Endothelial cell of umbilical vein (primary cell): ENCODE measurements at regions not wholly inside any gene's neighbourhood (a gene's known extent, or its start where the extent isn't known, plus 50 kb on each side); places are given as distances from the start of the nearest gene placed in this dataset.

Source experiments
- CTCF ChIP-seq, 2 donors: IDR thresholded peaks; 1 replicate in 1 of 2; 2 replicates in 1 of 2; pipeline ENCODE4 v1.5.1; 2011; ENCODE audit warnings: low read length in 2 of 2, mild to moderate bottlenecking in 2 of 2, moderate library complexity in 2 of 2, control low read depth in 1 of 2, inconsistent platforms in 1 of 2, low read depth in 1 of 2; ENCODE audit not compliant: insufficient read depth in 1 of 2; ENCODE audit errors: extremely low read depth in 1 of 2
- EZH2 ChIP-seq: IDR thresholded peaks from 2 replicates; pipeline ENCODE4 v1.6.1; 2012; ENCODE audit warnings: borderline replicate concordance, low read depth, mild to moderate bottlenecking, moderate library complexity, low read length, inconsistent platforms; ENCODE audit not compliant: severe bottlenecking
- FOS ChIP-seq: IDR thresholded peaks from 2 replicates; pipeline ENCODE4 v1.6.1; 2011; ENCODE audit warnings: mild to moderate bottlenecking, low read length, moderate library complexity, borderline replicate concordance; ENCODE audit not compliant: insufficient read depth
- JUN ChIP-seq: IDR thresholded peaks from 2 replicates; pipeline ENCODE4 v1.6.1; 2011; ENCODE audit warnings: borderline replicate concordance, low read depth; ENCODE audit not compliant: insufficient read length, insufficient read depth
- POLR2A ChIP-seq: IDR thresholded peaks from 2 replicates; pipeline ENCODE4 v1.6.1; 2012; ENCODE audit warnings: low read depth, mild to moderate bottlenecking, control low read depth, low read length

GRCh38 chr11:92340839-92341238 is 116.2 kb downstream of the FAT3 start:
- TF ChIP-seq CTCF (IDR thresholded peaks at IDR 0.05; ENCODE audit: extremely low read depth in 1 of 2, insufficient read depth in 1 of 2, low read depth in 1 of 2, low read length in 2 of 2) (no peak), POLR2A (no peak), EZH2 (no peak), FOS (no peak), JUN (no peak)
